ENCODE measurements at regions not wholly inside any gene's neighbourhood (a gene's known extent, or its start where the extent isn't known, plus 50 kb on each side); places are given as distances from the start of the nearest gene placed in this dataset.
A peak's percentile ranks its signal among the peaks of the same experiment; 100 is the strongest.
"Not testable (repeated sequence)": the region's sequence is repeated elsewhere in the genome, so short reads cannot be mapped to it uniquely, and the experiment has no call there.

GRCh38 chr3:90052425-90052950, 945.1 kb downstream of the EPHA3 start:
- Histone ChIP-seq H3K9me3 (replicated peaks; ENCODE audit: low read length) (no peaks in the 10 kb centered on the region), H3K4me3 (ENCODE audit: low read length) (no peak overlapping the region), H3K4me1 (ENCODE audit: control insufficient read depth, insufficient read depth, low read length) (peaks cover 18% of the 10 kb centered on the region), H3K36me3 (ENCODE audit: insufficient read depth, low read length) (no peaks in the 10 kb centered on the region), H3K9ac (ENCODE audit: low read depth, low read length) (no peak overlapping the region), H3K27me3 (ENCODE audit: control insufficient read depth, insufficient read depth, low read length) (no peaks in the 10 kb centered on the region), H3K4me2 (ENCODE audit: low read length) (no peak overlapping the region)

- Histone ChIP-seq H3K27me3 (ENCODE audit: control insufficient read depth, insufficient read depth, low read length) (no peaks in the 10 kb centered on the region), H3K4me2 (ENCODE audit: low read length) (no peak overlapping the region), H3K9ac (ENCODE audit: low read depth, low read length) (no peak overlapping the region), H3K9me3 (replicated peaks; ENCODE audit: low read length) (no peaks in the 10 kb centered on the region), H3K4me1 (ENCODE audit: control insufficient read depth, insufficient read depth, low read length) (peaks cover 18% of the 10 kb centered on the region), H3K36me3 (ENCODE audit: insufficient read depth, low read length) (no peaks in the 10 kb centered on the region), H3K4me3 (ENCODE audit: low read length) (no peak overlapping the region)
Observed at GRCh38 chr3:90054311-90054710, 946.9 kb downstream of the EPHA3 start.

- Histone ChIP-seq H3K4me1 (ENCODE audit: control insufficient read depth, insufficient read depth, low read length) (peaks cover 18% of the 10 kb centered on the region), H3K27me3 (ENCODE audit: control insufficient read depth, insufficient read depth, low read length) (no peaks in the 10 kb centered on the region), H3K4me2 (ENCODE audit: low read length) (peak overlapping the region; percentile 2), H3K36me3 (ENCODE audit: insufficient read depth, low read length) (no peaks in the 10 kb centered on the region), H3K9ac (ENCODE audit: low read depth, low read length) (no peak overlapping the region), H3K9me3 (replicated peaks; ENCODE audit: low read length) (no peaks in the 10 kb centered on the region), H3K4me3 (ENCODE audit: low read length) (no peak overlapping the region)
Observed at GRCh38 chr3:90055666-90056065, 948.2 kb downstream of the EPHA3 start.

GRCh38 chr3:90056281-90057032, 949.0 kb downstream of the EPHA3 start:
- Histone ChIP-seq H3K4me3 (ENCODE audit: low read length) (no peak overlapping the region), H3K9me3 (replicated peaks; ENCODE audit: low read length) (no peaks in the 10 kb centered on the region), H3K4me2 (ENCODE audit: low read length) (no peak overlapping the region), H3K27me3 (ENCODE audit: control insufficient read depth, insufficient read depth, low read length) (no peaks in the 10 kb centered on the region), H3K9ac (ENCODE audit: low read depth, low read length) (no peak overlapping the region), H3K36me3 (ENCODE audit: insufficient read depth, low read length) (no peaks in the 10 kb centered on the region), H3K4me1 (ENCODE audit: control insufficient read depth, insufficient read depth, low read length) (peaks cover 18% of the 10 kb centered on the region)

- H3K36me3 ChIP-seq (ENCODE audit: insufficient read depth, low read length), result no peaks in the 10 kb centered on the region
Observed at GRCh38 chr3:90062016-90062415, 954.6 kb downstream of the EPHA3 start.

GRCh38 chr3:90062631-90063200, 955.3 kb downstream of the EPHA3 start:
- Histone ChIP-seq H3K36me3 (ENCODE audit: insufficient read depth, low read length) (no peaks in the 10 kb centered on the region), H3K4me2 (ENCODE audit: low read length) (no peak overlapping the region), H3K4me3 (ENCODE audit: low read length) (no peak overlapping the region), H3K9me3 (replicated peaks; ENCODE audit: low read length) (no peaks in the 10 kb centered on the region), H3K4me1 (ENCODE audit: control insufficient read depth, insufficient read depth, low read length) (peaks cover 9% of the 10 kb centered on the region), H3K9ac (ENCODE audit: low read depth, low read length) (no peak overlapping the region), H3K27me3 (ENCODE audit: control insufficient read depth, insufficient read depth, low read length) (no peaks in the 10 kb centered on the region)

More at GRCh38 chr3:90062016-90062415, 954.6 kb downstream of the EPHA3 start:
- peaks cover 9% of the 10 kb centered on the region for H3K4me1 ChIP-seq (ENCODE audit: control insufficient read depth, insufficient read depth, low read length)
- H3K9ac ChIP-seq (ENCODE audit: low read depth, low read length), result no peak overlapping the region
- no peaks in the 10 kb centered on the region for H3K27me3 ChIP-seq (ENCODE audit: control insufficient read depth, insufficient read depth, low read length)
- H3K4me3 ChIP-seq (ENCODE audit: low read length), result no peak overlapping the region
- no peaks in the 10 kb centered on the region for H3K9me3 ChIP-seq (replicated peaks; ENCODE audit: low read length)
- no peak overlapping the region for H3K4me2 ChIP-seq (ENCODE audit: low read length)

- H3K4me1 ChIP-seq (ENCODE audit: control insufficient read depth, insufficient read depth, low read length), result peaks cover 8% of the 10 kb centered on the region
- H3K27me3 ChIP-seq (ENCODE audit: control insufficient read depth, insufficient read depth, low read length), result no peaks in the 10 kb centered on the region
- H3K9ac ChIP-seq (ENCODE audit: low read depth, low read length), result no peak overlapping the region
- H3K4me3 ChIP-seq (ENCODE audit: low read length), result no peak overlapping the region
- H3K9me3 ChIP-seq (replicated peaks; ENCODE audit: low read length), result no peaks in the 10 kb centered on the region
- H3K36me3 ChIP-seq (ENCODE audit: insufficient read depth, low read length), result no peaks in the 10 kb centered on the region
- no peak overlapping the region for H3K4me2 ChIP-seq (ENCODE audit: low read length)
Observed at GRCh38 chr3:90068783-90069182, 961.4 kb downstream of the EPHA3 start.

- H3K4me1 ChIP-seq (ENCODE audit: control insufficient read depth, insufficient read depth, low read length), result peaks cover 8% of the 10 kb centered on the region
- H3K36me3 ChIP-seq (ENCODE audit: insufficient read depth, low read length), result no peaks in the 10 kb centered on the region
- no peak overlapping the region for H3K4me3 ChIP-seq (ENCODE audit: low read length)
- no peaks in the 10 kb centered on the region for H3K9me3 ChIP-seq (replicated peaks; ENCODE audit: low read length)
- H3K9ac ChIP-seq (ENCODE audit: low read depth, low read length), result peak overlapping the region; percentile 25
- no peaks in the 10 kb centered on the region for H3K27me3 ChIP-seq (ENCODE audit: control insufficient read depth, insufficient read depth, low read length)
- H3K4me2 ChIP-seq (ENCODE audit: low read length), result no peak overlapping the region
Observed at GRCh38 chr3:90069748-90070147, 962.3 kb downstream of the EPHA3 start.

GRCh38 chr3:90076136-90076535, 968.7 kb downstream of the EPHA3 start:
- H3K4me3 ChIP-seq (ENCODE audit: low read length), result no peak overlapping the region
- no peaks in the 10 kb centered on the region for H3K9me3 ChIP-seq (replicated peaks; ENCODE audit: low read length)
- no peak overlapping the region for H3K4me2 ChIP-seq (ENCODE audit: low read length)
- H3K27me3 ChIP-seq (ENCODE audit: control insufficient read depth, insufficient read depth, low read length), result no peaks in the 10 kb centered on the region
- no peaks in the 10 kb centered on the region for H3K36me3 ChIP-seq (ENCODE audit: insufficient read depth, low read length)
- H3K9ac ChIP-seq (ENCODE audit: low read depth, low read length), result no peak overlapping the region
- no peaks in the 10 kb centered on the region for H3K4me1 ChIP-seq (ENCODE audit: control insufficient read depth, insufficient read depth, low read length)

GRCh38 chr3:90080988-90081387, 973.6 kb downstream of the EPHA3 start:
- Histone ChIP-seq H3K27me3 (ENCODE audit: control insufficient read depth, insufficient read depth, low read length) (no peaks in the 10 kb centered on the region), H3K9ac (ENCODE audit: low read depth, low read length) (no peak overlapping the region), H3K4me2 (ENCODE audit: low read length) (no peak overlapping the region), H3K4me1 (ENCODE audit: control insufficient read depth, insufficient read depth, low read length) (no peaks in the 10 kb centered on the region), H3K9me3 (replicated peaks; ENCODE audit: low read length) (no peaks in the 10 kb centered on the region), H3K4me3 (ENCODE audit: low read length) (no peak overlapping the region), H3K36me3 (ENCODE audit: insufficient read depth, low read length) (no peaks in the 10 kb centered on the region)

GRCh38 chr3:90086297-90086696, 978.9 kb downstream of the EPHA3 start:
- H3K4me3 ChIP-seq (ENCODE audit: low read length); H3K36me3 ChIP-seq (ENCODE audit: insufficient read depth, low read length); H3K9ac ChIP-seq (ENCODE audit: low read depth, low read length); H3K27me3 ChIP-seq (ENCODE audit: control insufficient read depth, insufficient read depth, low read length); H3K4me2 ChIP-seq (ENCODE audit: low read length); H3K4me1 ChIP-seq (ENCODE audit: control insufficient read depth, insufficient read depth, low read length); H3K9me3 ChIP-seq (replicated peaks; ENCODE audit: low read length): not testable (repeated sequence)

GRCh38 chr3:90087703-90088102, 980.3 kb downstream of the EPHA3 start:
- H3K36me3 ChIP-seq (ENCODE audit: insufficient read depth, low read length), result no peaks in the 10 kb centered on the region

More at GRCh38 chr3:90087703-90088102, 980.3 kb downstream of the EPHA3 start:
- peaks cover 8% of the 10 kb centered on the region for H3K4me1 ChIP-seq (ENCODE audit: control insufficient read depth, insufficient read depth, low read length)
- no peaks in the 10 kb centered on the region for H3K9me3 ChIP-seq (replicated peaks; ENCODE audit: low read length)
- H3K27me3 ChIP-seq (ENCODE audit: control insufficient read depth, insufficient read depth, low read length), result no peaks in the 10 kb centered on the region
- H3K4me2 ChIP-seq (ENCODE audit: low read length), result no peak overlapping the region
- no peak overlapping the region for H3K9ac ChIP-seq (ENCODE audit: low read depth, low read length)
- no peak overlapping the region for H3K4me3 ChIP-seq (ENCODE audit: low read length)
